HG02885 (cell line): ENCODE measurements at regions not wholly inside any gene's neighbourhood (a gene's known extent, or its start where the extent isn't known, plus 50 kb on each side); places are given as distances from the start of the nearest gene placed in this dataset.
"Not testable (repeated sequence)": the region's sequence is repeated elsewhere in the genome, so short reads cannot be mapped to it uniquely, and the experiment has no call there.

Experiments
- ATAC-seq: cut with Tn5 transposase; IDR thresholded peaks from one replicate; pipeline ENCODE4 v1.9.1; 2021; ENCODE audit warnings: mild to moderate bottlenecking; ENCODE audit not compliant: unreplicated experiment, poor library complexity

- no peak for ATAC-seq
These were observed 379.8 kb downstream of the SEC23A start for GRCh38 chr14:38723277-38723676.

GRCh38 chr14:38721822-38722431 is 381.1 kb downstream of the SEC23A start:
- peak; percentile 87 for ATAC-seq

GRCh38 chr14:38718519-38718918 is 384.5 kb downstream of the SEC23A start:
- ATAC-seq, result no peak

- ATAC-seq, result no peak
These were observed 386.1 kb downstream of the SEC23A start for GRCh38 chr14:38716926-38717325.

- ATAC-seq, result no peak
These were observed 392.2 kb downstream of the SEC23A start for GRCh38 chr14:38710881-38711280.

GRCh38 chr14:38710196-38710595 is 392.8 kb downstream of the SEC23A start:
- no peak for ATAC-seq

- ATAC-seq, result no peak
These were observed 397.8 kb downstream of the SEC23A start for GRCh38 chr14:38705220-38705619.

- ATAC-seq, result no peak
These were observed 398.8 kb downstream of the SEC23A start for GRCh38 chr14:38704220-38704619.

- ATAC-seq, result no peak
These were observed 406.1 kb downstream of the SEC23A start for GRCh38 chr14:38696925-38697324.

GRCh38 chr14:38693423-38693822 is 409.6 kb downstream of the SEC23A start:
- ATAC-seq, result no peak

- ATAC-seq, result no peak
These were observed 413.1 kb upstream of the CLEC14A start for GRCh38 chr14:38669027-38669426.

- no peak for ATAC-seq
These were observed 407.5 kb upstream of the CLEC14A start for GRCh38 chr14:38663382-38663781.

- no peak for ATAC-seq
These were observed 406.9 kb upstream of the CLEC14A start for GRCh38 chr14:38662781-38663180.

GRCh38 chr14:38646391-38646790 is 390.5 kb upstream of the CLEC14A start:
- ATAC-seq, result no peak

- not testable (repeated sequence) for ATAC-seq
These were observed 379.0 kb upstream of the CLEC14A start for GRCh38 chr14:38634913-38635312.

- ATAC-seq, result no peak
These were observed 373.5 kb upstream of the CLEC14A start for GRCh38 chr14:38629412-38629811.

- no peak for ATAC-seq
These were observed 371.3 kb upstream of the CLEC14A start for GRCh38 chr14:38627163-38627562.

- ATAC-seq, result no peak
These were observed 367.8 kb upstream of the CLEC14A start for GRCh38 chr14:38623661-38624060.

- ATAC-seq, result no peak
These were observed 362.6 kb upstream of the CLEC14A start for GRCh38 chr14:38618514-38618913.

- ATAC-seq, result no peak
These were observed 361.1 kb upstream of the CLEC14A start for GRCh38 chr14:38616959-38617358.

- no peak for ATAC-seq
These were observed 356.0 kb upstream of the CLEC14A start for GRCh38 chr14:38611928-38612327.

GRCh38 chr14:38608244-38608643 is 352.4 kb upstream of the CLEC14A start:
- no peak for ATAC-seq
